ENCODE measurements at regions not wholly inside any gene's neighbourhood (a gene's known extent, or its start where the extent isn't known, plus 50 kb on each side); places are given as distances from the start of the nearest gene placed in this dataset.
"Not testable (repeated sequence)": the region's sequence is repeated elsewhere in the genome, so short reads cannot be mapped to it uniquely, and the experiment has no call there.

DNA sequence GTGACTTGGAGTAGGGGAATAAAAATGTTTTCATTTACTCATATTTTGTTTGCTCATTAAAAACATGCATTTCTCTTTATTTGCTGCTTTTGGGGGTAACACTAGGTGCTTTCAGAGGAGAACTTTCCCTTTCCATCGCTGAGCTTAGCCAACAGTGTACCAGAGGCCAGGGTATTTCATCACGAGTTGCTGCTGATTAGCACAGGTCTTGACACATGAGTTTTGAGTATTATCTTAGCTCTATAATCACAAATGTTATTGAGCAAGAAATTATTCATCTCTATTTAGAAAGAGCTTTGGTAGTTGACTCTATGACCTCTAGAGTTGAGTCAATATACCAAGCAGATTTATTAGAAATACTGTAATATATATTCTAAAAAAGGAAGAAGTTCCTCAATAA is 375.9 kb downstream of the NXPH1 start:
- DNase-seq (ENCODE audit: low read depth in 3 of 3): no peak

DNA sequence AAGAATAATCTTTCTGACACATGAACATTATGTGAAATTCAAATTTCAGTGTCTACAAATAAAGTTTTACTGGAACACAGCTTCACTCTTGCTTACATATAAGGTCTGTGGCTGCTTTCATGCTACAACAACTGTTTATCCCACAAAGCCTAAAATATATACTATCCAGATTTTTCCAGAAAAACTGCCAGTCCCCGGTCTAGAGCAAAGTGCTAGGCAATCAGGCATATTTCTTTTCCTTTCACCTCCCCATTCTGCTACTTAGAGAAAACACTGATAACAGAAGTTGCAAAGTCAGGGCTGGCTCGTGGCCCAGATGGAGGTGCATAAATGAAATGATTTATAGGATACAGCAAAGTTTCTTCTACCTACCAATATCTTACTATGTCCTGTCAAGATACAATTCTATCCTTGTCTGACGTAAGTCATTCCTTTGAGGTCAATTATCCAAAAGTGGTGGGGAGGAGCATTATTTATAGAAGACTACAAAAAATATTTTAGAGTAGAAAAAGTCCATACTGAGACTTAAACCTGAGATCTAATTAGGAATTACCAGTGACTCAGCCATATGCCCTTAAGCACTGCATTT is 384.1 kb downstream of the NXPH1 start:
- DNase-seq (ENCODE audit: low read depth in 3 of 3): no peak

DNA sequence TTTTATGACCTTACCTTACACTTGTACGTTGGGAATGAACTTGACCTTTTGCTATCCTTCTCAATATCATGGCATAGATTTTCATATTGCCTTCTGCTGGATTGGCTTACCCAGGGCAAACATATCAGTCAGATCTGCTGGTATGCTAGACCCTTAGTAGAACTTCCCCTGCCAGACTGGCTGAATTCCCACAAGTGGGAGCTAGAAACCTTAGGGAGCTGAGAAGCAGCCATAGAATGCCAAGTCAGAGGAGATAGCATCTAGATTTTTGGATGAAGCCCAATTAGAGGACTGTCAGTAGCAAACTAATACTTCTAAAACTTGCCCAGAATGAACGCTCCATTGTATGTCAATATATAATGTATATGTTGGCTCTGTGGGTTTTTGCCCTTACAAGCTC is 385.0 kb downstream of the NXPH1 start:
- DNase-seq (ENCODE audit: low read depth in 3 of 3): no peak

GRCh38 chr7:8822595-8822994 is 389.2 kb downstream of the NXPH1 start:
- DNase-seq (ENCODE audit: low read depth in 3 of 3): no peak

GRCh38 chr7:8823486-8823885 is 390.1 kb downstream of the NXPH1 start:
- DNase-seq (ENCODE audit: low read depth in 3 of 3): no peak

DNA sequence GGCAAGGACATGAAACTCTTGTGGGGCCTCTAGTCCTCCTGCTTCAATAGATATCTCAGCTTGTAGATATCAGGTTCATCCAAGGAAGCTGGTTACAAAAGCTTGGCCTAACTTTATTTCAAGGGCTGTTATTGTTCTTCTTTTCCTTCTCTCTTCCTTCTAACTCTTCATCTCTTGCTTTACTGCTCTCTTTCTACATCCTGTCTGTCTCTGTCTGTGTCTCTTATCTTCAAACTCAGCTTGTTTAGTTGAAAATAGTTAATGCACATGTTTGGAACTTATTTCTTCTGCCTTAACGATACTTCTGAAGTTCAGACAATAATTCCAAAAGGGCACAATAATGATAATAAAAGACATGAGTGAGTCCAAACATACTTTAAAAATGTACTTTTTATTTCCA is 393.9 kb downstream of the NXPH1 start:
- DNase-seq (ENCODE audit: low read depth in 3 of 3): no peak

- no peak for DNase-seq (ENCODE audit: low read depth in 3 of 3)
Measured at GRCh38 chr7:8829100-8829499, 395.7 kb downstream of the NXPH1 start.

GRCh38 chr7:8831376-8831775 is 398.0 kb downstream of the NXPH1 start:
- DNase-seq (ENCODE audit: low read depth in 3 of 3): no peak

GRCh38 chr7:8833355-8833754 is 399.9 kb downstream of the NXPH1 start:
- no peak for DNase-seq (ENCODE audit: low read depth in 3 of 3)

- DNase-seq (ENCODE audit: low read depth in 3 of 3): no peak
Measured at GRCh38 chr7:8841171-8841570, 407.8 kb downstream of the NXPH1 start.

- DNase-seq (ENCODE audit: low read depth in 3 of 3): no peak
Measured at GRCh38 chr7:8871716-8872115, 438.3 kb downstream of the NXPH1 start.

- no peak for DNase-seq (ENCODE audit: low read depth in 3 of 3)
Measured at GRCh38 chr7:8881916-8882315, 448.5 kb downstream of the NXPH1 start.

DNA sequence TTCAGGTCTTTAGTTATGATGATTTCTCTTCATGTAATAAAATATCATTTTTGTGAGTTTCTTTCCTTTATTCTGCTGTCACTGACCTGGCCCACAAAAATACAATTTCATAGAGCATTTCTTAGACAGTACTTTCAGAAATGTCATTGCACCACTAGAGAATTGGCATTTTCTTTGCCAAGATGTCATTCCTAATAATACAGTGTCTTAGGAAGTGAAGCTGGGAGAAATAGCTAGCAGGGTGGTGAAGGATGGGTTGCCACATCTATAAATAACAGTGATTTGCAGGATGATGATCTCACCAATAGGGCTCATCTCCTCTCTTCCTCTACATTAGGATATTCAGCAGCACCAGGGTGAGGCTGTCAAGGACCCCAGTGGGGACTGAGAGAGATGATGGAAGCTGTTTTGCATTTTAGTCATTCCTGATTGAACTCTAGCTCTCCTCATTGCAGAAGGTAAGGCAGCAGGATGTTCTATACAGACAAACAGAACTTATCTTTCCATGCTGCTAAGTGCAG is 452.1 kb downstream of the NXPH1 start:
- no peak for DNase-seq (ENCODE audit: low read depth in 3 of 3)

DNA sequence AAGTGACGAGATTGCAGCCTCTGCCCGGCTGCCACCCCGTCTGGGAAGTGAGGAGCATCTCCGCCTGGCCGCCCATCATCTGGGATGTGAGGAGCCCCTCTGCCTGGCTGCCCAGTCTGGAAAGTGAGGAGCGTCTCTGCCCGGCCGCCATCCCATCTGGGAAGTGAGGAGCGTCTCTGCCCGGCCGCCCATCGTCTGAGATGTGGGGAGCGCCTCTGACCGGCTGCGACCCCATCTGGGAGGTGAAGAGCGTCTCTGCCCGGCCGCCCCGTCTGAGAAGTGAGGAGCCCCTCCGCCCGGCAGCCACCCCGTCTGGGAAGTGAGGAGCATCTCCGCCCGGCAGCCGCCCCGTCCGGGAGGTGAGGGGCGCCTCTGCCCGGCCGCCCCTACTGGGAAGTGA is 456.9 kb downstream of the NXPH1 start:
- DNase-seq (ENCODE audit: low read depth in 3 of 3): not testable (repeated sequence)

- no peak for DNase-seq (ENCODE audit: low read depth in 3 of 3)
Measured at GRCh38 chr7:8893775-8894174, 460.4 kb downstream of the NXPH1 start.

DNA sequence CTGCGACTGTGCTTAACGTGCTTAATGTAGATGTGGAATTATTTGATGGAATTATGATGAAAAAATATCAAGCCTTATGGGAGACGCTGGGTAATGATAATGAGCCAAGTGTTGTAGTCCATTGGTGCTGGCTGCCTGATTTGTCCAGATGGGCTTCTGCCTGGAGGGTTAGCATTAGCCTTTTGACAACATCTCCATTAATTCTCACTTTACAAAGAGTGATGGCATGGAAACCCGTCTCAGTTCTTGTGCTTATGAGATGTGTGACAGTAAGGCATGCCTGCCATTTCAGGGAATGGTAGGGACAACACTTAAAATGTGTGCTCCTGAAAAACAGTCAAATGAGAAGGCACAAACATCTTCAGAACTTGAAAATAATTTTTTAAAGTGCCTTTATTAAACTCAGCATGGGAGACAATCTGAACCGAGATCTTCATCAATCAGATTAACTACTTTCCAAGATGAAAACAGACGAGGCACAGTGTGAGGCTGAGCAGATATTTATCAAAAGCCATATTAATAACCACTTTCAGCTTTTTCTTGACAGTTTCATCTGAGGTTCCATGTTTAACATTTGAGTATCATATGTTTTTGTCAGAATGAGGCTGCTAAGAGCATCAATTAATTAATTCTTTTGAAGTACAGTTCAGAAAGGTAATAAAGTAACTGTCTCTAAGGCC is 473.1 kb downstream of the NXPH1 start:
- DNase-seq (ENCODE audit: low read depth in 3 of 3): no peak

GRCh38 chr7:8908889-8909288 is 475.5 kb downstream of the NXPH1 start:
- DNase-seq (ENCODE audit: low read depth in 3 of 3): no peak

GRCh38 chr7:8913682-8914081 is 480.3 kb downstream of the NXPH1 start:
- no peak for DNase-seq (ENCODE audit: low read depth in 3 of 3)

GRCh38 chr7:8921807-8922206 is 488.4 kb downstream of the NXPH1 start:
- no peak for DNase-seq (ENCODE audit: low read depth in 3 of 3)

DNA sequence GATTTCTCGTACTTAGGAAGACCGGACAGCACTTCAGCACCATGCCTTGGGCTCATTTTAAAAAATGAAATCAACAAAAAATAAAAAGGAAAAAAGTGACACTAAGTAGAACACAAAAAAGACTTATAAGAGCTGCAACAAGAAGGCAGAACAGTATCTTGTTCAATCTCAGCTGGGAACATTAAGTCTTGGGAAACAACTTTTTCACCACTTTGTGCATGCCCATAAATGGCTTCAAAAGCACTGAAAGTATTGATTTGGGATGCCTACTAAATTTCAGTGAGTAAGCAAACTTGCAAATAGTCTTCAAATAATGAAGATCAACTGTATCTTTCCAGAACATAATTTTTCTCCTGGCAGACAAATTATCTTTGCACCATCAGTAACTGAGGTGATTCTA is 489.3 kb downstream of the NXPH1 start:
- no peak for DNase-seq (ENCODE audit: low read depth in 3 of 3)

GRCh38 chr7:8923164-8923806 is 489.9 kb downstream of the NXPH1 start:
- DNase-seq (ENCODE audit: low read depth in 3 of 3): no peak

DNA sequence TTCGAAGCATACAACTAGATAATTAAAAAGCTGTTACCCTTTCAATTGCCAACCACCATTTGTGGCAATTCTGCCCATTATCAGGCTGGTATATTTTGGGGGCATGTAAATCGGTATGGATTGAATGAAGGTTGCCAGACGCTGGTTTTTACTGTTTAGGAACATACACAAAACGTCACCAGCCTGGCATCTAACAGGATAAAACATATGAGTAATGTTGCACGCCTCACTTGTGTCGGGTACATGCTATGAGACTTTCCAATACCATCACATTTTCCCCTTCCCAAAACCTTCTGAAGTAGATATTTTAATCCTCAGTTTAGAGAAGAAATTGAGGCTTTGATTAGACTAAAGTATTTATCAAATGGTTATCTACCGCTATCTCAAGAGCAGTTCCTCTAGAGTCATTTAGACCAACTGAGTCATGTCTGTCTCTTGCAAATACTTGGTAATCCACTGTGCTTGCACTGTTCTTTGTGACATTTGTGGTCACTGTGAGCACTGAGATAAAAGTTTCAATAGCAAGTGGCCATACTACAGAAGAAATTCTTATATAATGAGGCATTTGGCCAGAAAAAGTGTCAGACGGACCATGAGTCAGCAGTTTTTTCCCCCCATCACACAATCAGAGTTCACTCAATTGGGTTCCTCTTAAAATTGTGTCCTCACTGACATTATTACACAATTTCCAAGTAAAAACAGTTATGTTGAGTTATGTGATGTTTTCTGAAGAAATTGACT is 498.7 kb downstream of the NXPH1 start:
- no peak for DNase-seq (ENCODE audit: low read depth in 3 of 3)

Measured in stimulated activated CD4-positive, alpha-beta T cell treated with anti-CD3 and anti-CD28 coated beads, TNF-alpha, amount 100 ng/mL, for 4 hours (primary cell).